VCaP (cell line): ENCODE measurements at regions not wholly inside any gene's neighbourhood (a gene's known extent, or its start where the extent isn't known, plus 50 kb on each side); places are given as distances from the start of the nearest gene placed in this dataset.

Source experiments
- H3K27ac ChIP-seq: fragments of 450-650 bp; 2 replicates; pipeline ENCODE4 v1.5.1; 2017
- CTCF ChIP-seq: fragments of 450-650 bp; conservative IDR thresholded peaks from 2 replicates; pipeline ENCODE4 v1.5.1; 2017; ENCODE audit warnings: mild to moderate bottlenecking, moderate library complexity

- TF ChIP-seq CTCF = no peak
Measured at GRCh38 chr4:126976850-126977632, 655.7 kb upstream of the INTU start.

DNA sequence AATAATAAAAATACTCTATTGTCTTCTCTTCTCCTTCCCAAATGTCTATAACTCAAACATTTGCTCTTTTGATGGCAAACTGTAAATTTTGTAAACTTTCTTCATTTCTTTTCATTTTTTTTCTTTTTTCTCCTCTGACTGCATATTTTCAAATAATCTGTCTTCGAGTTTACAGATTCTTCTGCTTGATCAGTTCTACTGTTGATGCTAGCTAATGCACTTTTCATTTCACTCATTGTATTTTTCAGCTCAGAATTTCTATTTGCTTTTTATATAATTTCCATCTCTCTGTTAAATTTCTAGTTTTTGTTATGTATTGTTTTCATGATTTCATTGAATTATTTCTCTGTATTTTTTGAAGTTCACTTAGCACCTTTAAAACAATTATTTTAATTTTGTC is 646.8 kb upstream of the INTU start:
- H3K27ac ChIP-seq = no peak overlapping the region
- TF ChIP-seq CTCF = no peak

More at GRCh38 chr4:126976850-126977632, 655.7 kb upstream of the INTU start:
- H3K27ac ChIP-seq = no peak overlapping the region

DNA sequence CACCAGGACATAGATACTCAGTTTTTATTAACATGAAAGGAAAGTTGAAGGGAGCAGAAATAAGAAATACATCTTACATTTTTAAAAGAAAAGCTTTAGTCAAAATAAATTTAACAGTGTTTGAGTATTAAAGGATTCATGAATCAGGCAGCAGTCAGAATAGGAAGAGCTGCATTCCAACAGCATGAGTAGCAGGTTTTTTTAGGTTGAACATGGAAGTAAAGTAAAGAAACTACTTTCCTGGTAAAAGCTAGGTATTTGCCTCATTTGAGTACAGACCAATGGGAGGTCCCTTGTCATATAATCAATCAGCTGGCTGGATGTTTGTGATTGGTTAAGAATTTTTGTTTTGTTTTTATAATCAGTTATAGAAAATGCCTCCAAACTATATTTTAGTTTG is 645.9 kb upstream of the INTU start:
- no peak for TF ChIP-seq CTCF
- H3K27ac ChIP-seq = no peak overlapping the region

DNA sequence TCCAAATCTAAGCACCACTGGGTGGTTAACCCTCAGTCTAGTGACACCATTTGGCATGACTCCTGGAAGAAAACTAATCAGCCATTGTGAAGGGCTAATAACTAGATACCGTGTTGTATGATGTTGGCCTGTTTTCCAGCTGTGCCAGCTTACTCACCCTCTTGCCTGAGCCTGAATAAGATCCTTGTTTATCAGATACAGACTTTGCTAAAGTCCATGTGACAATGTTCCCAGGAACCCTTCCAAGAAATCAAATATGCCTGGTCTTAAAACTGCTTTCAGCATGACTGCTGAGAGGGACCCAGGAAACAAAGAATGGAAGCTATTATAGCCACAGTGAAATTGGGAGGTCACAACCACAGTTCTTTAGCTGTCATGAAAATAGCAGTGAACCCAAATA is 640.8 kb upstream of the INTU start:
- no peak for TF ChIP-seq CTCF

GRCh38 chr4:126992910-126993309 is 639.8 kb upstream of the INTU start:
- TF ChIP-seq CTCF = no peak
- H3K27ac ChIP-seq = no peak overlapping the region

More for the DNA sequence above, 640.8 kb upstream of the INTU start:
- no peak overlapping the region for H3K27ac ChIP-seq

DNA sequence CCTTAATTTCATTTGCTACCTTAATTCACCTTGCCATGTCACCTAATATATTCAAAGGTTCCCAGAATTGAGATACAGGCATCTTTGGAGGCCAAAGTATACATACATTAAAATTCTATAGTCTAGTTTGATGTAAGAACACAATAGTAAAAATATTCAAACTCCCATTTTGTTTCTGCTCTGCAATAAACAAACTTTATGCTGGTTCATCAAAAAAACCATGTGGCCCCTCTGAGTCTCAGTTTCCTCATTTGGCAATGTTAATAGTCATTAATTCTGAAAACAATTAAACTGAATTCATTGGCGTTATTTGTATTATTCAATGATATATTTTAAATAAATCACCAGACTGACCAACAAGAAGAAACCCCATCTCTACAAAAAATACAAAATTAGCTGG is 639.4 kb upstream of the INTU start:
- TF ChIP-seq CTCF = no peak

GRCh38 chr4:126995235-126995634 is 637.5 kb upstream of the INTU start:
- no peak for TF ChIP-seq CTCF
- no peak overlapping the region for H3K27ac ChIP-seq

More for the DNA sequence above, 639.4 kb upstream of the INTU start:
- no peak overlapping the region for H3K27ac ChIP-seq
